Astrocyte of the cerebellum (primary cell): ENCODE measurements at regions not wholly inside any gene's neighbourhood (a gene's known extent, or its start where the extent isn't known, plus 50 kb on each side); places are given as distances from the start of the nearest gene placed in this dataset.

Experiments used
- DNase-seq: peaks from one replicate; pipeline ENCODE4 v3.0.0-alpha.2; 2011; ENCODE audit warnings: low read depth
- H3K4me3 ChIP-seq: 2 replicates; pipeline ENCODE4 v1.5.1; 2011; ENCODE audit warnings: mild to moderate bottlenecking, low read depth, low read length, moderate library complexity
- CTCF ChIP-seq: IDR thresholded peaks from 2 replicates; pipeline ENCODE4 v1.5.1; 2012; ENCODE audit warnings: low read length, low read depth, moderate library complexity, mild to moderate bottlenecking; ENCODE audit errors: missing control alignments
- in situ Hi-C: cut with HindIII; loops from 2 replicates; pipeline ENCODE4 v1.10.0; 2017; ENCODE audit warnings: low sequenced_read_pairs

GRCh38 chr14:101224356-101225156, 321.0 kb upstream of the RTL1 start:
- H3K4me3 ChIP-seq, result no peak overlapping the region
- in situ Hi-C loops, result no loop called here
- no peak for DNase-seq
- TF ChIP-seq CTCF, result no peak

GRCh38 chr14:101225157-101226152, 321.9 kb upstream of the RTL1 start:
- no peak overlapping the region for H3K4me3 ChIP-seq
- no peak for TF ChIP-seq CTCF
- DNase-seq, result no peak
- in situ Hi-C loops, result no loop called here

GRCh38 chr14:101226265-101226602, 322.7 kb upstream of the RTL1 start:
- no peak for DNase-seq
- TF ChIP-seq CTCF, result no peak
- H3K4me3 ChIP-seq, result no peak overlapping the region
- in situ Hi-C loops, result no loop called here

- TF ChIP-seq CTCF, result no peak
- no peak for DNase-seq
- H3K4me3 ChIP-seq, result no peak overlapping the region
- in situ Hi-C loops, result no loop called here
Observed at GRCh38 chr14:101226603-101227425, 323.3 kb upstream of the RTL1 start.

GRCh38 chr14:101227611-101228594, 324.4 kb upstream of the RTL1 start:
- no peak overlapping the region for H3K4me3 ChIP-seq
- DNase-seq, result no peak
- in situ Hi-C loops, result no loop called here
- no peak for TF ChIP-seq CTCF
